ENCODE measurements at regions not wholly inside any gene's neighbourhood (a gene's known extent, or its start where the extent isn't known, plus 50 kb on each side); places are given as distances from the start of the nearest gene placed in this dataset.

GRCh38 chr2:104043864-104044263 lies 810.1 kb upstream of the POU3F3 start:
- Mint-ChIP-seq H3K9me3 (no peaks in the 10 kb centered on the region), H3K4me1 (peaks cover 12% of the 10 kb centered on the region; the same call in 2 of the 3 replicates), H3K27ac (no peak overlapping the region), H3K4me3 (no peak overlapping the region), H3K27me3 (ENCODE audit: insufficient read depth, low read depth, poor library complexity) (peaks cover 2% of the 10 kb centered on the region), H3K36me3 (ENCODE audit: low read depth) (no peaks in the 10 kb centered on the region)
- Histone ChIP-seq H3K27me3 (ENCODE audit: insufficient read depth) (no peaks in the 10 kb centered on the region), H3K79me2 (replicated peaks; ENCODE audit: insufficient read depth) (no peaks in the 10 kb centered on the region), H2AFZ (no peak overlapping the region; the same call in 1 of the 2 replicates), H3F3A (replicated peaks; ENCODE audit: low read depth) (no peaks in the 10 kb centered on the region), H3K36me3 (ENCODE audit: insufficient read depth) (no peaks in the 10 kb centered on the region), H3K9me2 (ENCODE audit: insufficient read depth) (no peaks in the 10 kb centered on the region), H3K27ac (ENCODE audit: low read depth) (no peak overlapping the region), H3K4me3 (no peak overlapping the region), H3K4me1 (ENCODE audit: insufficient read depth) (peaks cover 15% of the 10 kb centered on the region; the same call in 1 of the 2 replicates), H4K20me1 (replicated peaks; ENCODE audit: insufficient read depth) (no peaks in the 10 kb centered on the region), H3K4me2 (no peak overlapping the region)
- DNase-seq (ENCODE audit: low spot score): no peak
- ATAC-seq: no peak
- TF ChIP-seq ZNF462 (CRISPR knock-in tag; IDR thresholded peaks at IDR 0.05) (no peak), POLR2AphosphoS5 (IDR thresholded peaks at IDR 0.05; ENCODE audit: low read depth) (no peak), EZH2phosphoT487 (IDR thresholded peaks at IDR 0.05; ENCODE audit: unreplicated experiment) (no peak), CTCF (conservative IDR thresholded peaks at IDR 0.05; ENCODE audit: low read depth in 2 of 2) (no peak), NANOG (IDR thresholded peaks at IDR 0.05; ENCODE audit: borderline replicate concordance) (no peak), EZH2 (IDR thresholded peaks at IDR 0.05; ENCODE audit: low read depth, unreplicated experiment) (no peak), ETS1 (IDR thresholded peaks at IDR 0.05) (no peak), CREB1 (CRISPR knock-in tag; IDR thresholded peaks at IDR 0.05; ENCODE audit: low read depth) (no peak), STAT1 (IDR thresholded peaks at IDR 0.05; ENCODE audit: unreplicated experiment) (no peak), JUNB (IDR thresholded peaks at IDR 0.05; ENCODE audit: unreplicated experiment) (no peak), ZNF114 (CRISPR knock-in tag; IDR thresholded peaks at IDR 0.05) (no peak), ZNF331 (CRISPR knock-in tag; IDR thresholded peaks at IDR 0.05; ENCODE audit: low read depth) (no peak)
- TF ChIP-seq, protein P1, sequence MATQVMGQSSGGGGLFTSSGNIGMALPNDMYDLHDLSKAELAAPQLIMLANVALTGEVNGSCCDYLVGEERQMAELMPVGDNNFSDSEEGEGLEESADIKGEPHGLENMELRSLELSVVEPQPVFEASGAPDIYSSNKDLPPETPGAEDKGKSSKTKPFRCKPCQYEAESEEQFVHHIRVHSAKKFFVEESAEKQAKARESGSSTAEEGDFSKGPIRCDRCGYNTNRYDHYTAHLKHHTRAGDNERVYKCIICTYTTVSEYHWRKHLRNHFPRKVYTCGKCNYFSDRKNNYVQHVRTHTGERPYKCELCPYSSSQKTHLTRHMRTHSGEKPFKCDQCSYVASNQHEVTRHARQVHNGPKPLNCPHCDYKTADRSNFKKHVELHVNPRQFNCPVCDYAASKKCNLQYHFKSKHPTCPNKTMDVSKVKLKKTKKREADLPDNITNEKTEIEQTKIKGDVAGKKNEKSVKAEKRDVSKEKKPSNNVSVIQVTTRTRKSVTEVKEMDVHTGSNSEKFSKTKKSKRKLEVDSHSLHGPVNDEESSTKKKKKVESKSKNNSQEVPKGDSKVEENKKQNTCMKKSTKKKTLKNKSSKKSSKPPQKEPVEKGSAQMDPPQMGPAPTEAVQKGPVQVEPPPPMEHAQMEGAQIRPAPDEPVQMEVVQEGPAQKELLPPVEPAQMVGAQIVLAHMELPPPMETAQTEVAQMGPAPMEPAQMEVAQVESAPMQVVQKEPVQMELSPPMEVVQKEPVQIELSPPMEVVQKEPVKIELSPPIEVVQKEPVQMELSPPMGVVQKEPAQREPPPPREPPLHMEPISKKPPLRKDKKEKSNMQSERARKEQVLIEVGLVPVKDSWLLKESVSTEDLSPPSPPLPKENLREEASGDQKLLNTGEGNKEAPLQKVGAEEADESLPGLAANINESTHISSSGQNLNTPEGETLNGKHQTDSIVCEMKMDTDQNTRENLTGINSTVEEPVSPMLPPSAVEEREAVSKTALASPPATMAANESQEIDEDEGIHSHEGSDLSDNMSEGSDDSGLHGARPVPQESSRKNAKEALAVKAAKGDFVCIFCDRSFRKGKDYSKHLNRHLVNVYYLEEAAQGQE (IDR thresholded peaks at IDR 0.05; ENCODE audit: unreplicated experiment): no peak
